ENCODE measurements at regions not wholly inside any gene's neighbourhood (a gene's known extent, or its start where the extent isn't known, plus 50 kb on each side); places are given as distances from the start of the nearest gene placed in this dataset.

- no peak for DNase-seq
- in situ Hi-C loops (cut with HindIII; ENCODE audit: low pct_ligation_motif_present, low sequenced_read_pairs), result no loop called here
- Histone ChIP-seq H3K4me3 (ENCODE audit: low read depth, low read length) (no peak overlapping the region), H3K36me3 (replicated peaks) (no peaks in the 10 kb centered on the region), H3K27ac (no peak overlapping the region), H3K27me3 (replicated peaks) (no peaks in the 10 kb centered on the region)
- TF ChIP-seq, protein P1, sequence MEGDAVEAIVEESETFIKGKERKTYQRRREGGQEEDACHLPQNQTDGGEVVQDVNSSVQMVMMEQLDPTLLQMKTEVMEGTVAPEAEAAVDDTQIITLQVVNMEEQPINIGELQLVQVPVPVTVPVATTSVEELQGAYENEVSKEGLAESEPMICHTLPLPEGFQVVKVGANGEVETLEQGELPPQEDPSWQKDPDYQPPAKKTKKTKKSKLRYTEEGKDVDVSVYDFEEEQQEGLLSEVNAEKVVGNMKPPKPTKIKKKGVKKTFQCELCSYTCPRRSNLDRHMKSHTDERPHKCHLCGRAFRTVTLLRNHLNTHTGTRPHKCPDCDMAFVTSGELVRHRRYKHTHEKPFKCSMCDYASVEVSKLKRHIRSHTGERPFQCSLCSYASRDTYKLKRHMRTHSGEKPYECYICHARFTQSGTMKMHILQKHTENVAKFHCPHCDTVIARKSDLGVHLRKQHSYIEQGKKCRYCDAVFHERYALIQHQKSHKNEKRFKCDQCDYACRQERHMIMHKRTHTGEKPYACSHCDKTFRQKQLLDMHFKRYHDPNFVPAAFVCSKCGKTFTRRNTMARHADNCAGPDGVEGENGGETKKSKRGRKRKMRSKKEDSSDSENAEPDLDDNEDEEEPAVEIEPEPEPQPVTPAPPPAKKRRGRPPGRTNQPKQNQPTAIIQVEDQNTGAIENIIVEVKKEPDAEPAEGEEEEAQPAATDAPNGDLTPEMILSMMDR (IDR thresholded peaks at IDR 0.05; ENCODE audit: low read depth, low read length, missing control alignments), result no peak
Measured at GRCh38 chr10:2746638-2747037, 320.7 kb upstream of the PFKP start.

- TF ChIP-seq, protein P1 (IDR thresholded peaks at IDR 0.05; ENCODE audit: low read depth, low read length, missing control alignments), result no peak
- DNase-seq, result no peak
- H3K27ac ChIP-seq, result no peak overlapping the region
- H3K36me3 ChIP-seq (replicated peaks), result no peaks in the 10 kb centered on the region
- H3K27me3 ChIP-seq (replicated peaks), result no peaks in the 10 kb centered on the region
- no peak overlapping the region for H3K4me3 ChIP-seq (ENCODE audit: low read depth, low read length)
- in situ Hi-C loops (cut with HindIII; ENCODE audit: low pct_ligation_motif_present, low sequenced_read_pairs), result no loop called here
Measured at GRCh38 chr10:2745666-2746065, 321.7 kb upstream of the PFKP start.

- Histone ChIP-seq H3K4me3 (ENCODE audit: low read depth, low read length) (no peak overlapping the region), H3K36me3 (replicated peaks) (no peaks in the 10 kb centered on the region), H3K27ac (no peak overlapping the region), H3K27me3 (replicated peaks) (no peaks in the 10 kb centered on the region)
- TF ChIP-seq, protein P1 (IDR thresholded peaks at IDR 0.05; ENCODE audit: low read depth, low read length, missing control alignments), result no peak
- DNase-seq, result no peak
- in situ Hi-C loops (cut with HindIII; ENCODE audit: low pct_ligation_motif_present, low sequenced_read_pairs), result no loop called here
Measured at GRCh38 chr10:2744547-2745200, 322.7 kb upstream of the PFKP start.

GRCh38 chr10:2734603-2735002 lies 332.7 kb upstream of the PFKP start:
- Histone ChIP-seq H3K27me3 (replicated peaks) (no peaks in the 10 kb centered on the region), H3K36me3 (replicated peaks) (no peaks in the 10 kb centered on the region), H3K27ac (no peak overlapping the region), H3K4me3 (ENCODE audit: low read depth, low read length) (no peak overlapping the region)
- in situ Hi-C loops (cut with HindIII; ENCODE audit: low pct_ligation_motif_present, low sequenced_read_pairs), result no loop called here
- no peak for DNase-seq
- TF ChIP-seq, protein P1 (IDR thresholded peaks at IDR 0.05; ENCODE audit: low read depth, low read length, missing control alignments), result no peak

DNA sequence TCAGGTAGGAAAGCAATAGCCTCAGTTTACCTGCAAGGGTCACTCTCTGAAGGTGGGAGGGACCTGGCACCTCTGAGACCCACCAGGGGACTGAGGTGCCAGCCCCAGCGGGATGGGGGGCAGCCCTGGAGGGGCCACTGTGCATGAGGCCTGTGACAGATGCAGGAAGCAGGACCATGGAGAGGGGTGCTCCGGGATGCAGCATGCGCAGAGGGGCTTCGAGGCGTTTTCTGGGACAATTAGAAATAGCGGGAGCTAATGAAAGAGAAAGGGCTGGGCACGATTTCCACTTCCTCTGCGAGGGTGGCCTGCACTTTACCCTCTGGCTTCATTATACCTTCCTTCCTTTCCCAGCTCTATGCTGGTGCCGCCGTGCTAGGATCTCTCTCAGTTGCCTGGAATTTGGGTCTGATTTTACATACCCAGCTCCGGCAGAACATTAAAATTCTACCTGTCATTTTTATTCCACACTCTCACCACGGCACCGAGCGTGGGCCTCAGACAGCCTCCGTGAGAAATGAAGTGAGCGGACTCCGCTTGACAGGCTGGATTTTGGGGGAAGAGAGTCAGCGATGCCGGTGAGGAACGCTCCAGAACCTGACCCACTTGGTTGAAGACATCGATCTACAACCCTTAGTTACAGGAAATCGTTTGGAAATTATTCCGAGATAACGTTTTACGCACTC lies 333.9 kb upstream of the PFKP start:
- DNase-seq, result no peak
- TF ChIP-seq, protein P1 (IDR thresholded peaks at IDR 0.05; ENCODE audit: low read depth, low read length, missing control alignments), result no peak
- Histone ChIP-seq H3K36me3 (replicated peaks) (no peaks in the 10 kb centered on the region), H3K4me3 (ENCODE audit: low read depth, low read length) (no peak overlapping the region), H3K27me3 (replicated peaks) (no peaks in the 10 kb centered on the region), H3K27ac (no peak overlapping the region)
- in situ Hi-C loops (cut with HindIII; ENCODE audit: low pct_ligation_motif_present, low sequenced_read_pairs), result no loop called here

All from brain microvascular endothelial cell (primary cell).